Heart left ventricle (tissue), 16 donors: ENCODE measurements at regions not wholly inside any gene's neighbourhood (a gene's known extent, or its start where the extent isn't known, plus 50 kb on each side); places are given as distances from the start of the nearest gene placed in this dataset.
"Not testable (repeated sequence)": the region's sequence is repeated elsewhere in the genome, so short reads cannot be mapped to it uniquely, and the experiment has no call there.

Experiments used
- ATAC-seq, 4 donors: fragments of 200-7000 bp; cut with Tn5 transposase; one replicate each; pipeline ENCODE4 v1.9.1; 2020 to 2022; ENCODE audit warnings: moderate library complexity in 4 of 4, mild to moderate bottlenecking in 3 of 4, moderate number of reproducible peaks in 1 of 4
- DNase-seq, 5 donors: peaks; one replicate each; pipeline ENCODE4 v3.0.0-alpha.2; 2020
- H3K27ac ChIP-seq, 12 donors: fragments of 200-600 bp; sonication (generic) in 4 of 12; one replicate each; pipeline versions ENCODE4 v1.5.0 to v1.8.0; 2016 to 2022; ENCODE audit warnings: mild to moderate bottlenecking in 2 of 12
- H3K27me3 ChIP-seq, 9 donors: fragments of 200-600 bp; sonication (generic) in 2 of 9; one replicate each; pipeline versions ENCODE4 v1.5.1 to v1.8.0; 2016 to 2022; ENCODE audit warnings: mild to moderate bottlenecking in 3 of 9
- H3K36me3 ChIP-seq, 9 donors: fragments of 200-600 bp; sonication (generic) in 2 of 9; one replicate each; pipeline versions ENCODE4 v1.5.0 to v1.8.0; 2018 to 2022; ENCODE audit warnings: mild to moderate bottlenecking in 2 of 9
- H3K4me1 ChIP-seq, 12 donors: fragments of 200-600 bp; sonication (generic) in 4 of 12; one replicate each; pipeline versions ENCODE4 v1.5.0 to v1.8.0; 2016 to 2022; ENCODE audit warnings: mild to moderate bottlenecking in 3 of 12
- H3K4me3 ChIP-seq, 12 donors: fragments of 200-600 bp; sonication (generic) in 4 of 12; one replicate each; pipeline versions ENCODE4 v1.5.0 to v1.8.0; 2017 to 2022; ENCODE audit warnings: mild to moderate bottlenecking in 9 of 12, moderate library complexity in 4 of 12
- H3K9me3 ChIP-seq, 12 donors: fragments of 200-600 bp; sonication (generic) in 4 of 12; one replicate each; pipeline versions ENCODE4 v1.5.0 to v1.8.0; 2016 to 2022; ENCODE audit warnings: mild to moderate bottlenecking in 1 of 12
- CTCF ChIP-seq, 12 donors: fragments of 200-600 bp; sonication (generic) in 4 of 12; IDR thresholded peaks; one replicate each; pipeline versions ENCODE4 v1.5.0 to v1.8.0; 2018 to 2022; ENCODE audit warnings: antibody characterized with exemption in 12 of 12, mild to moderate bottlenecking in 5 of 12
- POLR2A ChIP-seq, 2 donors: fragments of 450-650 bp; IDR thresholded peaks; one replicate each; pipeline ENCODE4 v1.6.1; 2017; ENCODE audit warnings: antibody characterized with exemption in 2 of 2, mild to moderate bottlenecking in 2 of 2, moderate library complexity in 2 of 2
- WGBS, 4 donors: extraction: QIAGEN DNeasy Blood & Tissue Kit in 2 of 4; methylation state at CpG; one replicate each; pipeline versions ENCODE4 v1.1.5 to v1.1.7; 2013 to 2018; 5-methylcytosine and 5-hydroxymethylcytosine counted together
- intact Hi-C, 10 donors: fragments of 100-400 bp; cut with DNase I; formaldehyde crosslinking; loops; one replicate each; pipeline versions ENCODE4 v1.11.1 to v1.14.2; 2022
- donor health status: ischemic (EF 13 %, LVEDD 7.1; RV severe dilation, severe dysfunction).
- donor health status: healthy with polysubstance abuse.
- donor health status: DM: no; HTN: yes; CAD: no.
- donor health status: DM: no; HTN: no; CAD: no.
- donor health status: ischemic (EF 25% LVEDD 6.9; RV normal size, moderate dysfunction).
- donor health status: ischemic (EF 25% LVEDD 5.7; RV mildly dilated, moderate dysfunction).
- donor health status: healthy.
- donor health status: DM: yes; HTN: yes; CAD: no.
- donor health status: ischemic (EF 35%, LVEDD 5.7; RV mildly dilated, moderate dysfunction).
- donor health status: nonischemic (EF 11% LVEDD 7.7; RV severe dilation, severe dysfunction).
- donor health status: DM: yes; HTN: yes; CAD: no.
- donor health status: PGD.
- donor health status: ischemic (EF 29% LVEDD 5.4; RV normal size, mild dysfunction).
- donor health status: nonischemic (EF 23%, LVEDD 6.1; RV moderate dilation, normal function).

- TF ChIP-seq CTCF (IDR thresholded peaks at IDR 0.05): no peak
- TF ChIP-seq POLR2A (IDR thresholded peaks at IDR 0.05): no peak
- Histone ChIP-seq H3K4me1 (peaks cover 0 to 10% (median 2%) of the 10 kb centered on the region in 12 donors), H3K9me3 (no peaks in the 10 kb centered on the region), H3K27me3 (peaks cover 0 to 3% (median 0%) of the 10 kb centered on the region in 9 donors), H3K27ac (no peak overlapping the region), H3K36me3 (no peaks in the 10 kb centered on the region), H3K4me3 (no peak overlapping the region)
- WGBS, 4 donors: 70 to 90% (median 85%) methylated on average over 4 of the region's 4 CpGs
- intact Hi-C loops: no loop called here
- ATAC-seq (no peak), DNase-seq (no peak)
These were observed 117.5 kb upstream of the UNC5B start for GRCh38 chr10:71094712-71095390.

- Histone ChIP-seq H3K4me3 (no peak overlapping the region), H3K4me1 (peaks cover 0 to 2% (median 0%) of the 10 kb centered on the region in 12 donors), H3K36me3 (no peaks in the 10 kb centered on the region), H3K27ac (no peak overlapping the region), H3K9me3 (no peaks in the 10 kb centered on the region), H3K27me3 (no peaks in the 10 kb centered on the region)
- intact Hi-C loops: no loop called here
- TF ChIP-seq POLR2A (IDR thresholded peaks at IDR 0.05) (no peak), CTCF (IDR thresholded peaks at IDR 0.05) (no peak)
- DNase-seq: no peak
- no peak for ATAC-seq
- 58 to 81% (median 70%) methylated on average over 1 of the region's 1 CpG for WGBS, 4 donors
These were observed 112.5 kb upstream of the UNC5B start for GRCh38 chr10:71099731-71100361.

DNA sequence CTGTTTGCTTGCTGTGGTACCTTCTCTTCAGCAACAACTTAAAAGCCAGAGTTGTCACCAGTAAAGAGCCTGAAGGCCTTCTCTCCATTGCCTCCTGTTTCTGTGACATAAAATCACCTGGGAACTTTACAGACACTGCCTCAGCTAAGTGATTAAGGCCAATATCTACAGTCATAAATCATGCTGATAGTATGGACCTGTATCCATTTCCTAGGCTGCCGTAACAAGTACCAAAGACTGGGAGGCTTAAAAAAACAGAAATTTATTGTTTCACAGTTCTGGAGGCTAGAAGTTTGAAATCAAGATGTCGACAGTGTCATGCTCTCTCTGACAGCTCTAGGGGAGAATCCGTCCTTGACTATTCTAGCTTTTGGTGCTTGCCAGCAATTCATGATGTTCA, 108.4 kb upstream of the UNC5B start:
- TF ChIP-seq POLR2A (IDR thresholded peaks at IDR 0.05): no peak
- no peak for TF ChIP-seq CTCF (IDR thresholded peaks at IDR 0.05)
- no peak overlapping the region for H3K4me3 ChIP-seq
- no peak for DNase-seq
- no peak overlapping the region for H3K27ac ChIP-seq
- ATAC-seq: no peak
- WGBS, 4 donors: 83 to 91% (median 86%) methylated on average over 3 of the region's 3 CpGs
- peaks cover 0 to 2% (median 0%) of the 10 kb centered on the region in 12 donors for H3K4me1 ChIP-seq
- intact Hi-C loops: no loop called here
- H3K27me3 ChIP-seq: no peaks in the 10 kb centered on the region
- H3K9me3 ChIP-seq: peaks cover 0 to 11% (median 0%) of the 10 kb centered on the region in 12 donors
- H3K36me3 ChIP-seq: no peaks in the 10 kb centered on the region

DNA sequence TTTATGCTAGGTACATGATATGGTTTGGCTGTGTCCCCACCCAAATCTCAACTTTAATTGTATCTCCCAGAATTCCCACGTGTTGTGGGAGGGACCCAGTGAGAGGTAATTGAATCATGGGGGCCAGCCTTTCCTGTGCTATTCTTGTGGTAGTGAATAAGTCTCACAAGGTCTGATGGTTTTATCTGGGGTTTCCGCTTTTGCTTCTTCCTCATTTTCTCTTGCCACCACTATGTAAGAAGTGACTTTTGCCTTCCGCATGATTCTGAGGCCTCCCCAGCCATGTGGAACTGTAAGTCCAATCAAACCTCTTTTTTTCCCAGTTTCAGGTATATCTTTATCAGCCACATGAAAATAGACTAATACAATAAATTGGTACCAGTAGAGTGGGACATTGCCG, 106.2 kb upstream of the UNC5B start:
- DNase-seq, H3K4me3 ChIP-seq, H3K27ac ChIP-seq, H3K27me3 ChIP-seq, H3K4me1 ChIP-seq, H3K36me3 ChIP-seq, ATAC-seq, intact Hi-C loops: not testable (repeated sequence)
- WGBS, 4 donors: 73 to 88% (median 85%) methylated on average over 4 of the region's 4 CpGs
- peaks cover 0 to 11% (median 0%) of the 10 kb centered on the region in 12 donors for H3K9me3 ChIP-seq

DNA sequence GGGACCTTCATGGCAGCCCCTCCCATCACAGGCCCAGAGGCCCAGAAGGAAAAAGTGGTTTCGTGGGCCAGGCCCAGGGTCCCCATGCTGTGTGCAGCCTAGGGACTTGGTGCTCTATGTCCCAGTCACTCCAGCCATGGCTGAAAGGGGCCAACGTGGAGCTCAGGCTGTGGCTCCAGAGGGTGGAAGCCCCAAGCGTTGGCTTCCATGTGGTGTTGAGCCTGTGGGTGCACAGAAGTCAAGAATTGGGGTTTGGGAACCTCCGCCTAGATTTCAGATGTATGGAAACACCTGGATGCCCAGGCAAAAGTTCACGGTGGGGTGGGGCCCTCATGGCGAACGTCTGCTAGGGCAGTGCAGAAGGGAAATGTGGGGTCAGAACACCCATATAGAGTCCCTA, 105.3 kb upstream of the UNC5B start:
- H3K4me1 ChIP-seq, H3K4me3 ChIP-seq, H3K36me3 ChIP-seq, intact Hi-C loops, H3K27me3 ChIP-seq, H3K27ac ChIP-seq, DNase-seq, ATAC-seq: not testable (repeated sequence)
- peaks cover 0 to 11% (median 2%) of the 10 kb centered on the region in 12 donors for H3K9me3 ChIP-seq
- 86 to 95% (median 90%) methylated on average over 7 of the region's 7 CpGs for WGBS, 4 donors

- H3K27ac ChIP-seq, ATAC-seq, DNase-seq, H3K4me1 ChIP-seq, H3K36me3 ChIP-seq, intact Hi-C loops, H3K27me3 ChIP-seq, H3K4me3 ChIP-seq: not testable (repeated sequence)
- H3K9me3 ChIP-seq: peaks cover 0 to 11% (median 2%) of the 10 kb centered on the region in 12 donors
- WGBS, 4 donors: 54 to 77% (median 63%) methylated on average over 1 of the region's 1 CpG
These were observed 104.3 kb upstream of the UNC5B start for GRCh38 chr10:71108042-71108441.
